Hepatocyte (in vitro differentiated cells): ENCODE measurements at regions not wholly inside any gene's neighbourhood (a gene's known extent, or its start where the extent isn't known, plus 50 kb on each side); places are given as distances from the start of the nearest gene placed in this dataset.

Experiments used
- EZH2 ChIP-seq: fragments of 200-600 bp; sonication (generic); IDR thresholded peaks from 2 replicates; pipeline ENCODE4 v1.6.1; 2016; ENCODE audit warnings: antibody characterized with exemption, mild to moderate bottlenecking, borderline replicate concordance
- TF ChIP-seq, protein P1 (sequence below): fragments of 200-600 bp; sonication (generic); IDR thresholded peaks from 2 replicates; pipeline ENCODE4 v1.5.1; 2016; ENCODE audit warnings: antibody characterized with exemption, mild to moderate bottlenecking; ENCODE audit not compliant: poor library complexity

- TF ChIP-seq, protein P1, sequence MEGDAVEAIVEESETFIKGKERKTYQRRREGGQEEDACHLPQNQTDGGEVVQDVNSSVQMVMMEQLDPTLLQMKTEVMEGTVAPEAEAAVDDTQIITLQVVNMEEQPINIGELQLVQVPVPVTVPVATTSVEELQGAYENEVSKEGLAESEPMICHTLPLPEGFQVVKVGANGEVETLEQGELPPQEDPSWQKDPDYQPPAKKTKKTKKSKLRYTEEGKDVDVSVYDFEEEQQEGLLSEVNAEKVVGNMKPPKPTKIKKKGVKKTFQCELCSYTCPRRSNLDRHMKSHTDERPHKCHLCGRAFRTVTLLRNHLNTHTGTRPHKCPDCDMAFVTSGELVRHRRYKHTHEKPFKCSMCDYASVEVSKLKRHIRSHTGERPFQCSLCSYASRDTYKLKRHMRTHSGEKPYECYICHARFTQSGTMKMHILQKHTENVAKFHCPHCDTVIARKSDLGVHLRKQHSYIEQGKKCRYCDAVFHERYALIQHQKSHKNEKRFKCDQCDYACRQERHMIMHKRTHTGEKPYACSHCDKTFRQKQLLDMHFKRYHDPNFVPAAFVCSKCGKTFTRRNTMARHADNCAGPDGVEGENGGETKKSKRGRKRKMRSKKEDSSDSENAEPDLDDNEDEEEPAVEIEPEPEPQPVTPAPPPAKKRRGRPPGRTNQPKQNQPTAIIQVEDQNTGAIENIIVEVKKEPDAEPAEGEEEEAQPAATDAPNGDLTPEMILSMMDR: no peak
- no peak for TF ChIP-seq EZH2
These were observed 450.6 kb upstream of the LMO3 start for GRCh38 chr12:17056546-17056945.
